Hypothalamus (tissue), 51 donors: ENCODE measurements at regions not wholly inside any gene's neighbourhood (a gene's known extent, or its start where the extent isn't known, plus 50 kb on each side); places are given as distances from the start of the nearest gene placed in this dataset.
A peak's percentile ranks its signal among the peaks of the same experiment; 100 is the strongest.

ENCODE experiments used
- DNase-seq, 51 donors: peaks; one replicate each; lab custom pipeline; 2025; lab: John Stamatoyannopoulos, UW

DNA sequence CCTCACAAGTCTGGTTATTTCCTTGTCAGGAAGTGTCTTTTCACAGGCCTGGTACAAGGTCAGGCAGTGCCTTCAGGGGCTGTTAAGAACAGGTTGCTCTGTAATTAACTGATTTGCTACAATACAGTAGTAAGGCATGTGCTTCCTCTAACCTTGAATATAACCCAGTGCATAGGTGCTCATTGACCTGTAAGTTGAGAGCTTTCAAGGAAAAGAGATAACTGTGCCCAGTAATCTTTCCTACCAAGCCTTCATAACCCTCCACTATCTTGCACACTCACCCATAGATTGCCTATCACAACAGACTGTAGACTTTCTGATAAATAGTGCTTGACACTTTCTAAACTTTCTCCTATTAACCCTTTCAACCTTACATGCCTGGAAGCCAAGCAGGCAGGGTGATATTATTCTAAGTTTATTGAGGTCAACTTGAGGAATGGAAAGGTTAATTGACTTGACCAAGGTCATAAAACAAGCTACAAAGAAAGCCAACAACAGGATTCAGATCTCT lies 148.1 kb downstream of the PPARGC1A start:
- no peak for DNase-seq

DNA sequence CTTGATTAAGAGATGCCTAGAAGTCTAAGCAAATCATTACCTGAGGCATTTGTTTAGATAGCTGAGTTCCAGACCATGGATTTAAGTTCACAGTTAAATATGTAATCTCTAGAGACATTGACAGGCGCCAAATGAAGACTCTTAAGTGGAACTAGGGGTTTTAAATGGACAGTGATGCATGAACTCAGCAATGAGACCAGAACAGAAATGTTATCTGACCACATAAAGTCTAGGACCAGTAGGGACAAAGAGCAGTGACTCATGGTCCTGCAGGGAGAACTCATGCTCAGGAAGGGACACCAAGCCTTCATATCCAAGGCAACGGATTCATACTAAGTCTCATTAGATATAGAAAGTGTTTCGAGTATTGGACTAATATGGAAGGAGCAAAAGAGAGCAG lies 152.3 kb downstream of the PPARGC1A start:
- no peak for DNase-seq

DNA sequence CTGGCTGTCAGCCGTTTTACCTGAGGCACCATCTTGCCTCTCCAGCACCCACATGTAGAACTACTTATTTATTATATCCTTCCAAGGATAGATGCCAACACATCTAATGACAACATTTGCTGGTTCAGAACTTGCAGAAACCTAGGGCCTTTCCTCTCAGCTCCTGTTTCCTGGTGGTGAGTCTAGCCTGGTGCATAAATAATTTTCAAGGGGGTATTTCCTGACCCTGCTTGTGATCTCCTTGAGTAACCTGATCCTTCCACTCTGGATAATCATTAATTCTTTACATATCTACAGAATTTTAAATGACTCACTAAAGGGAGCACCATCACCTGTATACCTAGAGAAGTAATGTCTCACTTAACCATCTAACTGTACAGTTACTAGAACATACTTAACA lies 153.4 kb downstream of the PPARGC1A start:
- no peak for DNase-seq

DNA sequence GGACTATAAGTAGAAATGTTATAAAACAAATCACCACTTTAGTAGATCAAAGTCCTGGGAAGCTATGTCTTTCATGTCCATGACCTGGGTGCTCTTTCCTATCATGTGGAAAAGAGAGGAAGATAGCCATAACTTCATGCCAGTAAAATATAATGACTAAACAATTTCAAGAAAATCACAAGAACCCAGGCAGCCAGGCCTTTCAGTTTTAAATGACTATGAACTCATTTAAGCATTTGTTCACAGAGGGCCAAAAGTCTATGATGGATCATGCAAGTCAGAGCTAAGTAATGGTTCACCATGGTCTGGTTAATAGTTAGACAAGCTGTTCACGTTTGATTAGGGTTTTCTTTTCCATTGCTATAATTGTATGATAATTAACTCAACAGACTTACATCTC lies 155.8 kb downstream of the PPARGC1A start:
- no peak for DNase-seq

DNA sequence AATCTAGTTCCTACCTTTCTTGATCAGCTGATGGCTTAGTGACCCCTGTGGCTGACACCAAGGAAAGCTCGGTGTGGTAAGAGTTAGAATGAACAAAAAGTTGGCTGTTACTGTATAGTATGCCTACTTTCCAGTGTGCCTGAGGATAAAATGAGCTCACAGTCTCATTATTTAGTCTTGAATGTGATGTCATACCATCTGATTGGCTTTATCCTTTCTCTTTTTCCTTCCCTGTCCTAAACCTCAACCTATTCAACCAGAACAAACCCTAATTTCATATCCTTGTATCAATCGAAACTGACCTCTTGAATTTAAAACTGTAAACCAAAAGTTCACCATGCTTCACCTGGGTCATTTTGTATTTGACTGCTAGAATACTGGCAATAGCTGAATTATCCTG lies 156.4 kb downstream of the PPARGC1A start:
- no peak for DNase-seq

DNA sequence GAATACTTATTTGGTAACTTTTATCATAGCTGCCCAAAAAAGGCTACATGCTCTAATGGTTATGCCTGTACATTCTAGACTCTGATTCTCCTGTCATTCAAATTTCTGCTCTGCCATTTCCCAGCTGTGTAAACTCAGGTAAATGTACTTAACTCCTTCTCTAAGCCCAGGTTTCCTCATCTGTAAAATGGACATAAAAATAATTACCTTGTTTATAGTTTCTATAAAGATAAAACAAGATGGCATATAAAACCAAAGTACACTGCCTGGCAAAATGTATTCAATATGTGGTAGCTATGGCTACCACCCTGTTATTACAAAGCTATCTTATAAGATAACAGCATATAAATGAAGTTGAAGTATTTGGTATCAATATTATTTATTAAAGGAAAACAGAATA lies 158.8 kb downstream of the PPARGC1A start:
- no peak for DNase-seq

DNA sequence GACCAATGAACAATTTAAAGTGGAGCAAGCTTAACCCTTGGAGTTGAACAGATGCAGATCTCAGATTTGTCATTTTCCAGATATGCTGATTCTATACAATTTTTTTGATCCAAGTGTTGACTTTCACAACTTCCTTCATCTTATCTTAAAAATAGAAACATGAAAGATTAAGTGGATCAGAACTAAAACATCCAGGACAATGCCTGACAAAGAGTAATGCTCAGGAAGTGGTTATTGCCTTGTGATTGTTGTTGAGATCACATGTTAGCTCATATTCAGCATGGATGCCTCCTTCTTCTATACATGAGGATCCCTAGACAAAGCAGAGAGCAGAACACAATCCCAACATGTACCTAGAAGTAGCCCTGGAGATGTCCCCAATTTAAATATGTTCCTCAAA lies 160.9 kb downstream of the PPARGC1A start:
- no peak for DNase-seq

DNA sequence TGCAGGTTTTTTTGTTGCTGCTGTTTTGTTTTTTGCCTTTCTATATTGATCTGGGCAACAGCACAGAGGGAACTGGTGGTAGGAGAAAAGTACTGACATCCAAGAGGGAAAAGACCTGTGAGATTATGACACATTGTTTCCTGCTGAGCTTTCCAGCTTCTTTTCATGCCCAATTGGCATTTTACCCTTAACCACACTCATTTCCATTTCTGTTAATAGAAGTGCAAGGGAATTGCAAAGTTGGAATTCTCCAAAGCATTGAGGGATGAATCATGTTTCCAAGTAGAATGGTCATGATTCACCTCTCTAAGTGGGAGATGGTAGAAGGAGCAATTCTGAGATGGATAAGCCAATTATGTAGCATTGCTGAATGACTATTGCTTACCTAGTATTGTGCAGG lies 161.5 kb downstream of the PPARGC1A start:
- no peak for DNase-seq

DNA sequence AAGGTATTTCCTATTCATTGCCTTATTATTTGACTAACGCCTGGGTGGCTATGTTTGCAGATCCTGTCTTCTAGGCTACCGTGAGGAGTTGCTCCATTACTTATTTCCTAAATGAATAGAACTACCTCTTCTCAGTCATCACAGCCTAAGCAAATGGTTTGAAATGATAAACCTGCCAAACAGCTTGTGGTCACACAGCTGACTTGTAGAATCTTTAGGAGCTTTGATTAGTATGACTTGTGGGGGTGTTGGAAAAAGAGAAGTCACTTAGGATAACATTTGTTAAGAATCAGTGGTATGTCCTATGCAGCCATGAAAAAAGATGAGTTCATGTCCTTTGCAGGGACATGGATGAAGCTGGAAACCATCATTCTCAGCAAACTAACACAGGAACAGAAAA lies 169.3 kb downstream of the PPARGC1A start:
- DNase-seq, result no peak

DNA sequence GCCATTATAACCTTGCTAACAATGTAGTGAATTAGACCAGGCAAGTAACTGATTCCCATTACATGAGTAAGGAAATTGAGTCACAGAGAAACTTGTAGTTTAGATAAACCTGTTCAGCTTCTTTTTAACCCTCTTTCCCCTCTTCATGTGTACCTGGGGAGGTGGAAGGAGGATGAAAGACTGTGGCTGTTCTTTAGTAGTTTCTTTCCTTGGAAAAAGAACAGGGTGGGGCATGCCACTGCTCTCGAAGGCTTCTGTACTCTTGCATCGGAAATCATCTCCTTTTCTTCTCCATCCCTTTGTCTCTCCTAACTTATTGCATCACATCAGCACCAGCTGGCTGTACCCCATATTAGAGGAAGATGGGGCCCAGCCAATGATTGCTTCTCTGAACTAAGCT lies 171.4 kb downstream of the PPARGC1A start:
- no peak for DNase-seq

DNA sequence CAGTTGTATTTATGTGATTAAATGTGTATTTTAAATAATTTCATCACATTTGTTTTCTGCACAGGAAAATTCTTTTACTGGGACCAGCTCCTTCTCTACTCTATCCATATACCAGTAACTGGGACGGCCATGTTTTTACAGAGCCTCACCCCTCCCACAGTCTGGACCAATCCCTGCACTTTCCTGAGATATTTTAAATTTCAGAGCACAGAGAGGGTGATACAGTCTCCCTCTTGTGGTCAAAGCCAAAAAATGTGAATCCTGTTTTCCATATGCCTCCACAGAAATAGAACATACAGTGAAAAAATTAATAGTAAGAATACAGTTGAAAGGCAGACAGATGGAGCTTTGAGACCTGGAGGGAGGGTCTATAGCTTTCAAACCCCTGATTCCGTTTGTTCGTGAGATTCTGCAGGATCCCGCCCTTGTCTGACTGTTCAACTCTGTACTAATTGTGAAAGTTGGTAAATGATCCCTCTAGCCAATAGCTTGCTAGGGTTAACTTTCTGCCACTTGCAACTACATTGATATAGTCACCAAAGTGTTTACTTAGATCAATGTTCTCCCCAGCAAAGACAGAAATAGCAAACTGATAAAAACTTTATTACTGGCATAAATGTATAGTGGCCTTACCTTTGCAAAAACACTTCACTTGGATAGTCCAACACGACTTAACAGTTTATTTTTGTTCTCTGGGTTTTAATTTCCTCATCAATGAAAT lies 172.2 kb downstream of the PPARGC1A start:
- DNase-seq, result no peak

DNA sequence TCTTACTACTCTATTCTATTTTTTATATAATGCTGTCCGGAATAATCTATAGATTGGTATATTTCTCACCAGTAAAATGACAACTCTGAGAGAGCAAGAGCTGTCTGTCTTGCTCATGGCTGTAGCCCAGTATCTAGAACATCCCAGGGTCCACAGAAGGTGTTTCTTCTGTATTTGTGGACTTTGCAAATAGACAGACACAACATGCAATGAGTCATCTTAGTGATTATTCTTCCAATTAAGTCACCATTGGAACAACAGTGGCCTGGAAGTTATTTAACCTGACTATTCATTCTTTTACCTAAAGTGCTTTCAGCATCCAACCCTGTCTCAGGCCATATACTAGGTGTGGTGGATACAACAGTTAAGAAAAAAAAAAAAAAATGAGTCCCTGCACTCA lies 179.5 kb downstream of the PPARGC1A start:
- DNase-seq, result no peak

DNA sequence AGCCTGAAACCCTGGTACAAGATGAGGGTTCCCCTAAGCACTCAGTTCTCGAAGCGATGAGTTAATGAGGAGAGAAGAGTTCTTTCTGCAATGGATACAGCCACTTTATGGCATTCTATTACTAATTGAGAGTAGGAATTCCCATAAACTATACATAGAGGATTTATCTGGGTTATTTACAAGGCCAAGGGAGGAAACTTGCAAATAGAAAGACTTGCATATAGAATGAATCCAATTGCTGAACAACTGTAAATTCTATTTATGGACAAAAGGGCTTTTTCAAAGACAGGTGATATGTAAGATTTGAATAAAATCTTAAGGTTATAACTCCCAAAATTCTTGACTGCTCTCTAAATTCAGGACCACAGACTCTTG lies 182.2 kb downstream of the PPARGC1A start:
- no peak for DNase-seq

DNA sequence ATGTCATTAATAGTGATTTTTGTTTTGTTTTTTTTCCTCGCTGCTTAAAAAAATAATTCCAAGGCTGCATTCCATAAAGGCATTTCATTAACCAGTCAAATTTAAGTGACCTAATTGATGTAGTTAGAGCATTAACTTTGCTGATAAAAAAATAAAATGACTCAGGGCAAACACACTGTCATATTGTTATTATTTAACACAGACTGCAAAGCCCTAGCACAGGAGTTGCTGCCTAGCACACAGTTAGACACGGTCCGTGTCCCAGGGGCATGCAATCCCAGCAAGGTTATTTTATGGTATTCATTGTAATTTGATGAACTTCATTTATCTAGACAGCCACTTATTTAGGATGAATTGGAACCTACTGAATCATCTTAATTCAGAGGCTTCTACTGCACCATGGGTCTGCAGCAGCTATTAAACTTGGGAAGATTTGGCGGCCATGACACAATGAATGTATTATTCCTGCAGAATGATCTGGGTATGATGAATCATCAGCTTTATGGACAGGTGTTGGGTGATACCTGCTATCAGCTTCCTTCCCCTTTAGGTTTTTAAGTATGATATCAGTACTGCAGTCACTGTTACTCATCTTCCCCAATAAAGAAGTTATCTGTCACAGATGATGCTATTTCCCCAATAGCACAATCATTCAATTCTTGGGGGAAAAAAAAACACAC lies 182.7 kb downstream of the PPARGC1A start:
- no peak for DNase-seq

DNA sequence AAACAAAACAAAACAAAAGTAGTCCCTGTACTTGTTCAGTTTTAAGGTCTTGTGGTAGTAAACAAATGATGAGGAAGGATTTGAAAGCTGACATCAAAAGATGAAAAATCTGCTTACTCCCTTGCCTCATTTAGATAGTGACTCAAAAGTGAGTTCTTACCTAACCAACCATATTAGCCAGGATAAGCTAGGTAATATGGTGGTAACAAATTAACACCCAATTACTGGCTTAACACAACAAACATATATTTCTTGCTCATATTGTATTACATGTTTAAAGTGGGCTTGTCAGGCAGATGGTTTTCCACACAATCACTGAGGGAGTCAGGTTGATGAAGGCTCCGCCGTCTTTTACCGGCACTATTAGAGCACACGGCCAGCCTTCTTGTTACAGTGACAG lies 189.7 kb downstream of the PPARGC1A start:
- DNase-seq, result no peak

DNA sequence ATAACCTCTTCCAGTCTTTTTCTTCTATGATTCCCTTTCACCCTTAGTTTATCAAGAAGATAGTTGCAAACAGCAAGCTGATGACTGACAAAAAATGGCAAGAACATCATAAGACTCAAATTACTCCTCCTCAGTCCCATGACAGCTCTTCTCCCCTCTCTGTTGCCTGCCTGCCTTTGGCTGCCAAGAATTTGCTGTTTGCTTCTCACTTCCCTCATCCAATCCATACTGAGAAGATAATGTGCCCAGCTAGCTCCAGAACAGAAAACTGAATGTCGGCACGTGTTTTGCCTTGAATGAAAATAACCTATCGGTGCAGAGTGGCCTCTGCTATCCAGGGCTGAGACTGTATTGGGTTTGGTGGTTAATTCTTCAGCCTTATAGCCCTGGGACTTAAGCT lies 192.1 kb downstream of the PPARGC1A start:
- peak in 1 of 51 donors; percentile 3 for DNase-seq

DNA sequence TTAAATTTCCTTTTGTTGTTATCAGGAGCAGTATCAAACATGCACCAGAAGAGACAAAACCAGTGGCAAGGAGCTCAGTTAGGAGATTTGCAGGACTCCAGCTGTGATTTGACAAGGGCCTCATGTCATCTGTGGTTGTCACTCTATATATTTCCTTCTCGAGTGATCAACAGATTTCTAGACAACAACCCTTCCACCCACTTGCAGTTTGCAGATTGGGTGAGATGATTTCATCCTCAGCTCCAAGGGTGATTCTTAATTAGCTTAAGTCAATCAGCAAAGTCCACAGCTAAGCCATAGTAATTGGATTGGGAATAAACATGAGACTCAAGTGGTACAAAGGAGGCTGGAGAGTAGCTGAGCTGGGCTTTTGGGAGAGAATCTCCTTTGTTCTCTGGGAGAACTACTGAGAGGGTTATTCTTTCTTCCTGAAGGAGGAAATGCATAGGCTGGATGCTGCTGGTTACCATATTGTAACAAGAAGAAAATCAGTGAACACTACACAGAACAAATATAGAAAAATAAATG lies 192.8 kb downstream of the PPARGC1A start:
- DNase-seq, result no peak

DNA sequence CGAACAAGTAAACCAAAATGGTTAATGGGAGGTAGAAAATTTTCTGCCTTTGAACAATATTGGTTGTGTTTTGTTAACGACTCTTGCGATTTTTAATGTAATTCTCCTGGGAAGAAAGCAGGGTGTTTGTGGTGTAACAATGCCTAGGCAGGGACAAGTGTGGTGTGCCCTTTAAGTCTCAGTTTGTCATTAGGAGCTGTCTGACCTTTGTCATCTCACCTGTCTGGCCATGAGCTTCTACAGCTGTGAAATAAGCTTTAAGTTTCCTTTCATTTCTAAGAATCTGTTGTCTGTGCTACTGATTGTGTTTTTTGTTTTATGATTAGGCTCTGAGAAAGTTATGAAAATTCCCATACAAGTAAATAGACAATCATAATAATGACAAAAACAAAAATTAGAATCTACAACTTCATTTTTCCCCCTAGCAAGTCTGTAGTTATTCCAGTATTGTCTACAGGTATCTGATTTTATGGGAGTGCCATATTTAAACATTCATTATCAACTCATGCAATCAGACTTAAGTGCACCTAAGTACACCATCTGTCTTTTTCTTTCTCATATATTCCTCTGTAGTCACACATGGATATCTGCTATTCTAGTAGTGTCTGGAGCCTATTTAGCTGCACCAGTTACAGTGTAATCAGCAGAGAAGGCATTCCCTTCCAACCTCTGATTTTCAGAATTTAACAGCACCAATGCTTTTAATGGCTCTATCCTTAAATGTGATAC lies 203.5 kb downstream of the PPARGC1A start:
- DNase-seq, result no peak

DNA sequence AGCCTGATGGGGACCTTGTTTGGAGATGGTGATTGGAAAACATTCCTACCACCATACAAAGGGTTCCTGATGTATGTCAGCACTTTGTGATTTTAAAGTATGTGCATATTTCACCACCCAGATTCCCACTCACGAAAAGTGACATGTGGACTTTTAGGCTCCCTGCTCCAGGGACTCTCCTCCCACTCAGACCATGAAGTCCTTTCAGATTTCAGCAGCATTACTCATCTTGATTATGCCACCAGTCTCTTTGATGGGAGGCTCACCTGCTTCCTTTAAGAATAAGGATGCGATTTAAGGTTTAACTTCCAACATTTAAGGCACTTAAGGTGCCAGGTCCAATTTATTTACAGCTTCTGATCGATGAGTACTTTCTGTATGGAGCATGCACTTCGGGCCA lies 204.4 kb downstream of the PPARGC1A start:
- DNase-seq, result no peak

DNA sequence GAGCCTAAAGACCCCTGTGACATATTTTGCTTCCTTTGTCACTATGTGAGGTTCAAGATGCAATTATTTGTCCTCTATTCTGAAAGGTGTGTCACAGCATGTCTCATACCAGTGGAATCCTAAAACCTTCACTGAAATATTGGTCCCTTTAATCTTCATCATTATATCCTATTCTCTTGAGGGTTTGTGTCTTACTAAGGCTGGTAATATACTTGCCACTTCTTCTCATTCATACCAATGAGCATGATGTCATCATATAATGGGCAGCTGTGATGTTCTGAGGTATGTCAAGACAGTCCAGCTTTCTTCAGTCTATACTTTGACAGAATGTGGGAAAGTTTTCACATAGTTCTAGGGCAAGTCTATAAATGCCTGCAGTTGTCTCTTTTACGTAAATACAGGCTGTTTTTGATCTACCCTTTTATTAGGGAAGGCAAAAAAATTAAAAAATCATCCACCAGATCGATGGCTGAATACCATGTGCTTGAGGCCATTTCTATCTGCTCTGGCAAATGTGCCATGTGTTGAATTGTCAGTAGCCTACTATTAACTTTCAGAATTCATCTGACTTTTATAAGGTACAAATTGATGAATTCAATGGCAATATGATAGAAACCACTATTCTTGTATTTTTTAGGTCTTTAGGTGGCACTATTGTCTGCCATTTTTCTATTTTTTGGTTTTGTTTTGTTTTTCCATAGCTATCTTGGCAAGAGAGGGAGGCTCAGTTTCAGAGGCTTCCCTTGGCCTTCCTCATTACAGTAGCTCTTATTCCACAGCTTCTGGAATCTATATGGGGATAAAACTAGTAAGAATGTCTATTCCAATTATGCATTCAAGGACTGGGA lies 209.0 kb downstream of the PPARGC1A start:
- no peak for DNase-seq

DNA sequence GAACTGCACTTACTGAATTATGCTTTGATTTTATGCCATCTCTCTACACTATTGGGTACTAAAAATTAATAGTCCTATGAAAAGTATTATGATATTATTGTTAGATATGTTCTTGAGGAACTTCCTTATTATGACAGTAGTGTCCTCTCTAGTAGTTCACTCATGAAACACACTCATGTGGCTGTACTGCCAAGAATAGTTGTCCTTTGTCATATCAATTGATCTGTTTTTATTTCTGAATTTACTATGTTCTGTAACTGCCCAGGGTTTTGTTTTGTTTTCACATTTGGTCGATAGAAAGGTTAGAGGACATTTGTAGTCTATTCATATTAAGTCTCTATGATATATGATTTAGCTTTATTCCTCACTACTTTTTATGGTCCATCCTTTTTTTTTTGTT lies 215.2 kb downstream of the PPARGC1A start:
- no peak for DNase-seq
